Neural cell (in vitro differentiated cells): ENCODE measurements at regions not wholly inside any gene's neighbourhood (a gene's known extent, or its start where the extent isn't known, plus 50 kb on each side); places are given as distances from the start of the nearest gene placed in this dataset.

Experiments
- EP300 ChIP-seq: fragments of 450-650 bp; conservative IDR thresholded peaks from 2 replicates; pipeline ENCODE4 v1.6.1; 2014; ENCODE audit warnings: antibody characterized with exemption, mild to moderate bottlenecking, moderate library complexity; ENCODE audit not compliant: poor library complexity, severe bottlenecking
- EZH2 ChIP-seq: fragments of 200-600, 300-800 bp; shearing (Covaris generic), sonication (generic); IDR thresholded peaks from 2 replicates; pipeline ENCODE4 v1.6.1; 2014; ENCODE audit warnings: antibody characterized with exemption, low read length, borderline replicate concordance, mild to moderate bottlenecking; ENCODE audit not compliant: insufficient read depth, poor library complexity, severe bottlenecking
- POLR2AphosphoS5 ChIP-seq: IDR thresholded peaks from 2 replicates; pipeline ENCODE4 v1.6.1; 2012
- RAD21 ChIP-seq: fragments of 450-650 bp; conservative IDR thresholded peaks from 2 replicates; pipeline ENCODE4 v1.6.1; 2014; ENCODE audit warnings: antibody characterized with exemption, mild to moderate bottlenecking, moderate library complexity
- REST ChIP-seq: IDR thresholded peaks from 2 replicates; pipeline ENCODE4 v1.6.1; 2012; ENCODE audit warnings: borderline replicate concordance
- TF ChIP-seq, protein P1 (sequence below): fragments of 450-650 bp; IDR thresholded peaks from 2 replicates; pipeline ENCODE4 v1.5.1; 2014; ENCODE audit warnings: antibody characterized with exemption, mild to moderate bottlenecking, moderate library complexity; ENCODE audit not compliant: poor library complexity, severe bottlenecking

- TF ChIP-seq, protein P1, sequence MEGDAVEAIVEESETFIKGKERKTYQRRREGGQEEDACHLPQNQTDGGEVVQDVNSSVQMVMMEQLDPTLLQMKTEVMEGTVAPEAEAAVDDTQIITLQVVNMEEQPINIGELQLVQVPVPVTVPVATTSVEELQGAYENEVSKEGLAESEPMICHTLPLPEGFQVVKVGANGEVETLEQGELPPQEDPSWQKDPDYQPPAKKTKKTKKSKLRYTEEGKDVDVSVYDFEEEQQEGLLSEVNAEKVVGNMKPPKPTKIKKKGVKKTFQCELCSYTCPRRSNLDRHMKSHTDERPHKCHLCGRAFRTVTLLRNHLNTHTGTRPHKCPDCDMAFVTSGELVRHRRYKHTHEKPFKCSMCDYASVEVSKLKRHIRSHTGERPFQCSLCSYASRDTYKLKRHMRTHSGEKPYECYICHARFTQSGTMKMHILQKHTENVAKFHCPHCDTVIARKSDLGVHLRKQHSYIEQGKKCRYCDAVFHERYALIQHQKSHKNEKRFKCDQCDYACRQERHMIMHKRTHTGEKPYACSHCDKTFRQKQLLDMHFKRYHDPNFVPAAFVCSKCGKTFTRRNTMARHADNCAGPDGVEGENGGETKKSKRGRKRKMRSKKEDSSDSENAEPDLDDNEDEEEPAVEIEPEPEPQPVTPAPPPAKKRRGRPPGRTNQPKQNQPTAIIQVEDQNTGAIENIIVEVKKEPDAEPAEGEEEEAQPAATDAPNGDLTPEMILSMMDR, result no peak
- TF ChIP-seq RAD21 (no peak), EZH2 (no peak), REST (no peak), EP300 (no peak), POLR2AphosphoS5 (no peak)
Observed at GRCh38 chr15:97755726-97756125, 204.8 kb upstream of the ARRDC4 start.
